ENCODE measurements at regions not wholly inside any gene's neighbourhood (a gene's known extent, or its start where the extent isn't known, plus 50 kb on each side); places are given as distances from the start of the nearest gene placed in this dataset.

DNA sequence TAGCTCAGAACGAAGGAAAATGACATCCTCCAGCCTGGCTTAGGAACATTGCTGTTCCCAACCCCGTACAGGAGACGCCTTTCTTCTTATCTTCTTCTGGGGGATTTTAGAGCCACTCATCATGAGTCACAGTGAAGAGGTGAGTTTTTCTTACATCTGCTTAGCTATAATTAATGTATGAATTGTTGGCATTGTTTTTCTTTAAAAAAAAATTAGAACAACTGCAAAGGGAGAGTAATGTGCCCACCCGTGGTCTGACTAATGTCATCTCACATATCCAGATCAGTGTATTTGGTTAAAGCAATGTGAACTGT is 310.6 kb upstream of the TSHZ3 start:
- no peaks in the 10 kb centered on the region for H3K9me3 ChIP-seq (ENCODE audit: control insufficient read depth in 2 of 2, low read length in 2 of 2)
- H3K27me3 ChIP-seq (ENCODE audit: control insufficient read depth, insufficient read depth, low read length) = no peaks in the 10 kb centered on the region
- Mint-ChIP-seq H3K4me1 (no peaks in the 10 kb centered on the region), H3K9me3 (peaks cover 0 to 4% (median 0%) of the 10 kb centered on the region in 7 donors), H3K4me3 (no peak overlapping the region), H3K27ac (no peak overlapping the region), H3K27me3 (no peaks in the 10 kb centered on the region), H3K36me3 (no peaks in the 10 kb centered on the region)
- ATAC-seq (ENCODE audit: low read depth in 2 of 2) (no peak), DNase-seq (no peak)
- no peak overlapping the region for H3K4me3 ChIP-seq (ENCODE audit: low read depth, low read length)
- no peaks in the 10 kb centered on the region for H3K36me3 ChIP-seq (ENCODE audit: control insufficient read depth, insufficient read depth, low read length)
- no peaks in the 10 kb centered on the region for H3K4me1 ChIP-seq (ENCODE audit: control insufficient read depth, insufficient read depth, low read length, poor library complexity, severe bottlenecking)
- no peak overlapping the region for H3K27ac ChIP-seq (ENCODE audit: insufficient read depth, low read length, poor library complexity, severe bottlenecking)

DNA sequence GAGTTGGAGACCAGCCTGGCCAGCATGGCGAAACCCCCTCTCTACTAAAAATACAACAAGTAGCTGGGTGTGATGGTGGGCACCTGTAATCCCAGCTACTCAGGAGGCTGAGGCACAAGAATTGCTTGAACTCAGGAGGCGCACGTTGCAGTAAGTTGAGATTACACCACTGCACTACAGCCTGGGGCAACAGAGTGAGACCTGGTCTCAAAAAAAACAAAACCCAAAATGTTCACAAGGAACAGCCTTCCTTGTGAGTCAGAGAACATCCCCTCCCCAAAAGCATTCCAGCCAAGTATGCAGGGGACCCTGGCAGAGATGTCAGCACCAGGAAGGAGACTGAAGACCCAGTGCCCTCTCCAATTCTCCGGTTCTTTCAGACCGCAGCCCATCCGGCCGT is 314.9 kb upstream of the TSHZ3 start:
- H3K4me1 ChIP-seq (ENCODE audit: control insufficient read depth, insufficient read depth, low read length, poor library complexity, severe bottlenecking) = no peaks in the 10 kb centered on the region
- no peaks in the 10 kb centered on the region for H3K36me3 ChIP-seq (ENCODE audit: control insufficient read depth, insufficient read depth, low read length)
- no peak overlapping the region for H3K27ac ChIP-seq (ENCODE audit: insufficient read depth, low read length, poor library complexity, severe bottlenecking)
- no peak for DNase-seq
- no peaks in the 10 kb centered on the region for H3K9me3 ChIP-seq (ENCODE audit: control insufficient read depth in 2 of 2, low read length in 2 of 2)
- H3K36me3 Mint-ChIP-seq = no peaks in the 10 kb centered on the region
- no peak for ATAC-seq (ENCODE audit: low read depth in 2 of 2)
- H3K4me3 ChIP-seq (ENCODE audit: low read depth, low read length) = no peak overlapping the region
- H3K4me1 Mint-ChIP-seq = no peaks in the 10 kb centered on the region
- H3K27me3 ChIP-seq (ENCODE audit: control insufficient read depth, insufficient read depth, low read length) = no peaks in the 10 kb centered on the region
- H3K9me3 Mint-ChIP-seq = peaks cover 0 to 6% (median 0%) of the 10 kb centered on the region in 7 donors
- H3K4me3 Mint-ChIP-seq = no peak overlapping the region
- H3K27me3 Mint-ChIP-seq = no peaks in the 10 kb centered on the region
- no peak overlapping the region for H3K27ac Mint-ChIP-seq

DNA sequence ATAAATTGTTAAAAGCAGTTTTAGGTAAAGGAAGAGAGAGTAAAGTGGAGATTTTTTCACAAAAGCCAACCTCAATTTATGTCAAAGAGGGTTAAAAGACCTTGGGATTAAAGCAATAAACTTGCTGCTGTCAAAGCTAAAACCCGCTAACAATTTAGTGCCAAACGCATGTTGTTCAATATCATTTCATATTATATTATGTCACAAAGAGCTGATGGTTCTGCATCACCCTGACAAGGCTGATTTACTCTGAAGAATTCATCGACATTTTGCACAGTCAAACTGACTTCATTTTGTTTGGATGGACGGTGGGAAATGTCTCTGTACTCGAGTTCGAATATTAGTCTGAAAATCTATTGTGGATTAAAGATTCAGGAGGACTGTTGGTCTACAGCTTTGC is 315.8 kb upstream of the TSHZ3 start:
- no peaks in the 10 kb centered on the region for H3K27me3 Mint-ChIP-seq
- no peaks in the 10 kb centered on the region for H3K4me1 Mint-ChIP-seq
- Histone ChIP-seq H3K27me3 (ENCODE audit: control insufficient read depth, insufficient read depth, low read length) (no peaks in the 10 kb centered on the region), H3K27ac (ENCODE audit: insufficient read depth, low read length, poor library complexity, severe bottlenecking) (no peak overlapping the region), H3K9me3 (ENCODE audit: control insufficient read depth in 2 of 2, low read length in 2 of 2) (no peaks in the 10 kb centered on the region), H3K36me3 (ENCODE audit: control insufficient read depth, insufficient read depth, low read length) (no peaks in the 10 kb centered on the region), H3K4me1 (ENCODE audit: control insufficient read depth, insufficient read depth, low read length, poor library complexity, severe bottlenecking) (no peaks in the 10 kb centered on the region), H3K4me3 (ENCODE audit: low read depth, low read length) (no peak overlapping the region)
- no peak for DNase-seq
- ATAC-seq (ENCODE audit: low read depth in 2 of 2) = no peak
- no peak overlapping the region for H3K27ac Mint-ChIP-seq
- H3K36me3 Mint-ChIP-seq = no peaks in the 10 kb centered on the region
- H3K9me3 Mint-ChIP-seq = peaks cover 0 to 6% (median 0%) of the 10 kb centered on the region in 7 donors
- H3K4me3 Mint-ChIP-seq = no peak overlapping the region

DNA sequence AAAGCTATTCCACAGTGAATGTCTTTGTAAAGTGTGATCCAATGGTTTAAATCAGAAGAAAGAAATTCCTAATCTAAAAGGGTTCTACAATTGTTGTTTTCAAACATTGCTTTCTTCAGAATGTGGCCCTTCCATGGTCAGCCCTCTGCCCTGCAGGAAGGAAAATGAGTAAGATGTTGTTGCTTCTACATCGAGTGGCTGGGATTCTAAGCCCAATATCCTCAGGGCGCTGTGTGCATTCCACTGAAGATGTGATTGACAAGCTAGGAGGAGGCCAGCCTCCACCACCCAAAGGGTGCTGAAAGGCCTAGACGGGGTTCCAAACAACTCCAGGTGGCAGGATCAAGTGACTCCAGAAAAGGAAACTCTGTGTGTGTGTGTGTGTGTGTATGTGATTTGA is 316.9 kb upstream of the TSHZ3 start:
- no peaks in the 10 kb centered on the region for H3K36me3 ChIP-seq (ENCODE audit: control insufficient read depth, insufficient read depth, low read length)
- no peak overlapping the region for H3K27ac Mint-ChIP-seq
- no peak for DNase-seq
- no peak overlapping the region for H3K27ac ChIP-seq (ENCODE audit: insufficient read depth, low read length, poor library complexity, severe bottlenecking)
- H3K4me1 ChIP-seq (ENCODE audit: control insufficient read depth, insufficient read depth, low read length, poor library complexity, severe bottlenecking) = no peaks in the 10 kb centered on the region
- H3K27me3 ChIP-seq (ENCODE audit: control insufficient read depth, insufficient read depth, low read length) = no peaks in the 10 kb centered on the region
- H3K4me3 ChIP-seq (ENCODE audit: low read depth, low read length) = no peak overlapping the region
- H3K9me3 Mint-ChIP-seq = peaks cover 0 to 6% (median 0%) of the 10 kb centered on the region in 7 donors
- no peak for ATAC-seq (ENCODE audit: low read depth in 2 of 2)
- H3K9me3 ChIP-seq (ENCODE audit: control insufficient read depth in 2 of 2, low read length in 2 of 2) = no peaks in the 10 kb centered on the region
- no peaks in the 10 kb centered on the region for H3K36me3 Mint-ChIP-seq
- H3K4me3 Mint-ChIP-seq = no peak overlapping the region
- no peaks in the 10 kb centered on the region for H3K27me3 Mint-ChIP-seq
- no peaks in the 10 kb centered on the region for H3K4me1 Mint-ChIP-seq

DNA sequence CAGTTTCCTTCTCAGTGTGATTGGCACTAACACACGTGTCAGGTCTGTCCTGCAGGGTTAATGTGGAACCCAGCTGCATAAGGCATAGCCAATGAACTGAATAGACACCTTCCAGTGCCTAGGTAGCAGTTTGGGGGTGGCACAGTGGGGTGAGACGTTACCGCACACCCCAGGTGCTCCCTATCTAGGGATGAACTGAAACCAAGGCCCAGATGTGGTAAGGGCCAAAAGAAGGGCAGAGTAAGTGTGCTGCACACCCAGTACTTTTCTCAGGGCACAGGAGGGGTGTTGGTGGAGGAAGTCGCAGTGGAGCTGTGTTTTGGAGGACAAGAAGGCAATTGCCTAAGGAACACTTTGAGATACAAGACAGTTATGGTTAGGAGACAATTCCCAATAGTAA is 317.9 kb upstream of the TSHZ3 start:
- DNase-seq (no peak), ATAC-seq (ENCODE audit: low read depth in 2 of 2) (no peak)
- Histone ChIP-seq H3K27ac (ENCODE audit: insufficient read depth, low read length, poor library complexity, severe bottlenecking) (no peak overlapping the region), H3K4me3 (ENCODE audit: low read depth, low read length) (no peak overlapping the region), H3K9me3 (ENCODE audit: control insufficient read depth in 2 of 2, low read length in 2 of 2) (no peaks in the 10 kb centered on the region), H3K27me3 (ENCODE audit: control insufficient read depth, insufficient read depth, low read length) (no peaks in the 10 kb centered on the region), H3K4me1 (ENCODE audit: control insufficient read depth, insufficient read depth, low read length, poor library complexity, severe bottlenecking) (no peaks in the 10 kb centered on the region), H3K36me3 (ENCODE audit: control insufficient read depth, insufficient read depth, low read length) (no peaks in the 10 kb centered on the region)
- Mint-ChIP-seq H3K36me3 (no peaks in the 10 kb centered on the region), H3K27me3 (no peaks in the 10 kb centered on the region), H3K27ac (no peak overlapping the region), H3K4me3 (no peak overlapping the region), H3K9me3 (peaks cover 0 to 6% (median 0%) of the 10 kb centered on the region in 7 donors), H3K4me1 (no peaks in the 10 kb centered on the region)

DNA sequence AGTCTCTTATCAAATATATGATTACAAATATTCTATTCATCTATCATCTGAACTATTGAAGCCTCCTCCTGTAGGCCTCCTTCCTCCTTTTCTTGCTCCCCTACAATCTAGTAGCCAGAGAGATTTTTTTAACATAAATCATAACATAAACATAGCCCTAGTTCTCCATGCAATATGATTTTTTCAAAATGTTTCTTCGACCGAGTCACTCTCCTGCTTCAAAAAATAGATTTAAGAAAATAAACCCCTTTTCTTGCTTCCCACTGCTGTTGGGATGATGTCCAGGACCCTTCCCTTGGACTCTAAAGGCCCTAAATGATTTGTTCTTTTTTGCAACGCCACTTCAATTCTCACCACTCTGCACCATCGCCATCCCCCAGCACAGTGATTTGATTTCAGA is 319.7 kb upstream of the TSHZ3 start:
- no peaks in the 10 kb centered on the region for H3K27me3 Mint-ChIP-seq
- ATAC-seq (ENCODE audit: low read depth in 2 of 2) = no peak
- no peak overlapping the region for H3K27ac Mint-ChIP-seq
- Histone ChIP-seq H3K36me3 (ENCODE audit: control insufficient read depth, insufficient read depth, low read length) (no peaks in the 10 kb centered on the region), H3K4me1 (ENCODE audit: control insufficient read depth, insufficient read depth, low read length, poor library complexity, severe bottlenecking) (no peaks in the 10 kb centered on the region), H3K4me3 (ENCODE audit: low read depth, low read length) (no peak overlapping the region), H3K9me3 (ENCODE audit: control insufficient read depth in 2 of 2, low read length in 2 of 2) (no peaks in the 10 kb centered on the region), H3K27ac (ENCODE audit: insufficient read depth, low read length, poor library complexity, severe bottlenecking) (no peak overlapping the region), H3K27me3 (ENCODE audit: control insufficient read depth, insufficient read depth, low read length) (no peaks in the 10 kb centered on the region)
- H3K4me3 Mint-ChIP-seq = peak overlapping the region in 1 of 4 donors; percentile 7
- peaks cover 0 to 6% (median 0%) of the 10 kb centered on the region in 7 donors for H3K9me3 Mint-ChIP-seq
- no peak for DNase-seq
- H3K36me3 Mint-ChIP-seq = no peaks in the 10 kb centered on the region
- H3K4me1 Mint-ChIP-seq = no peaks in the 10 kb centered on the region

DNA sequence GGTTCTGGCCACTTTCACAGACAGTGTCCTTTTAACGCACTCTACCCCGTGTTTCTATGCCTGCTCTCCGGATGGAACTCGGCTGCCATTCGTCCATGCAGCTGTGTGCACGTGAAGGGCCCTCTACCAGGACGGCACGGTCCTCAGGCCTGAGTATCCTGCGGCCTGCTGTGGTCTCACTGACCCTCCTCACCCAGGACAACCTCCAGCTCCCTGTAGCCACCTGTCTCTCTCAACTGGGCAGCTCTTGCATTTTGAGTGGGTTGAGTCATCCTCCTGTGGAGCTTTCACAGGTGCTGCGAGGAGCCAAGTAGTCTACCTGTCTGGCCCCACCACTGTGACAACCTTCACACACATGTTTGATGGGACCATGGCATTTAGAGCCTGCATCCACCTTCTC is 321.7 kb upstream of the TSHZ3 start:
- ATAC-seq (ENCODE audit: low read depth in 2 of 2) (no peak), DNase-seq (no peak)
- no peaks in the 10 kb centered on the region for H3K4me1 Mint-ChIP-seq
- H3K36me3 Mint-ChIP-seq = no peaks in the 10 kb centered on the region
- Histone ChIP-seq H3K27me3 (ENCODE audit: control insufficient read depth, insufficient read depth, low read length) (no peaks in the 10 kb centered on the region), H3K4me3 (ENCODE audit: low read depth, low read length) (no peak overlapping the region), H3K36me3 (ENCODE audit: control insufficient read depth, insufficient read depth, low read length) (no peaks in the 10 kb centered on the region), H3K27ac (ENCODE audit: insufficient read depth, low read length, poor library complexity, severe bottlenecking) (no peak overlapping the region), H3K4me1 (ENCODE audit: control insufficient read depth, insufficient read depth, low read length, poor library complexity, severe bottlenecking) (no peaks in the 10 kb centered on the region), H3K9me3 (ENCODE audit: control insufficient read depth in 2 of 2, low read length in 2 of 2) (no peaks in the 10 kb centered on the region)
- H3K27ac Mint-ChIP-seq = no peak overlapping the region
- H3K9me3 Mint-ChIP-seq = peaks cover 0 to 6% (median 0%) of the 10 kb centered on the region in 7 donors
- no peaks in the 10 kb centered on the region for H3K27me3 Mint-ChIP-seq
- no peak overlapping the region for H3K4me3 Mint-ChIP-seq

DNA sequence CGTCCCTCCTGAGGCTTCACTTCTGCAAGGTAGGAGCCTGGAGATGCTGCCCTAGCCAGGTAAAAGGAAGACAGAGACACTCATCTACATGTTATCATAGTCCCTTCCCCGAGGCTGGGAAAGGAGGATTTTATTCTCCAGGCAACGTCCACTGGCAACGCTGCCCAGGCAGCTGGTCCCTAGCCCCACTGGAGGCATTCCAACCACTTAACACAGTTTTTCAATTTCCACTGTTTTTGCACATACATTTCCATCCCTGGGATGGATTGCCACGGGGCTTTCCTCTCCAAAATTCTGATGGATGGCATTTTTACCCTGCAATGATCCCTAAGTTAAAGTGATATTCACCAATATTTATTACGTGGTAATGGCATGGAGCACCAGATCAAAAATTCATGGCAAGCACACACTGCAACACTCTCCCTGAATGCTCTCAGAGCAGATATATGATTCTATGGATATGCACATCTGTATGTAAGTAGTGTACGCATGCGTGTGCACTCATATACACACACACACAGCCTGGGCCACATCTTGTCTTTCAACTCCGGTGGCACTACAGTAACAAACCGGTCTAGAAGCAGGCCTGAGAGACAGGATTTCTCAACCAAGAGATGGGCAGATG is 322.3 kb upstream of the TSHZ3 start:
- Histone ChIP-seq H3K4me3 (ENCODE audit: low read depth, low read length) (no peak overlapping the region), H3K27ac (ENCODE audit: insufficient read depth, low read length, poor library complexity, severe bottlenecking) (no peak overlapping the region), H3K9me3 (ENCODE audit: control insufficient read depth in 2 of 2, low read length in 2 of 2) (no peaks in the 10 kb centered on the region), H3K4me1 (ENCODE audit: control insufficient read depth, insufficient read depth, low read length, poor library complexity, severe bottlenecking) (no peaks in the 10 kb centered on the region), H3K36me3 (ENCODE audit: control insufficient read depth, insufficient read depth, low read length) (no peaks in the 10 kb centered on the region), H3K27me3 (ENCODE audit: control insufficient read depth, insufficient read depth, low read length) (no peaks in the 10 kb centered on the region)
- Mint-ChIP-seq H3K36me3 (no peaks in the 10 kb centered on the region), H3K9me3 (peaks cover 0 to 6% (median 0%) of the 10 kb centered on the region in 7 donors), H3K27ac (no peak overlapping the region), H3K4me3 (no peak overlapping the region), H3K27me3 (no peaks in the 10 kb centered on the region), H3K4me1 (no peaks in the 10 kb centered on the region)
- ATAC-seq (ENCODE audit: low read depth in 2 of 2) (no peak), DNase-seq (no peak)

Measured in CD4-positive, CD25-positive, alpha-beta regulatory T cell (primary cell).